ENCODE measurements at regions not wholly inside any gene's neighbourhood (a gene's known extent, or its start where the extent isn't known, plus 50 kb on each side); places are given as distances from the start of the nearest gene placed in this dataset.
"Not testable (repeated sequence)": the region's sequence is repeated elsewhere in the genome, so short reads cannot be mapped to it uniquely, and the experiment has no call there.

GRCh38 chr6:11847068-11847467, 68.5 kb upstream of the ADTRP start:
- not testable (repeated sequence) for TF ChIP-seq CTCF (optimal IDR thresholded peaks at IDR 0.05 in 1 of 3, IDR thresholded peaks at IDR 0.05 in 1 of 3, conservative IDR thresholded peaks at IDR 0.05 in 1 of 3; ENCODE audit: extremely low read depth in 1 of 3, insufficient read depth in 2 of 3, low read length in 3 of 3); EZH2 (IDR thresholded peaks at IDR 0.05; ENCODE audit: low read length)
